Body of pancreas (tissue), 4 donors: ENCODE measurements at regions not wholly inside any gene's neighbourhood (a gene's known extent, or its start where the extent isn't known, plus 50 kb on each side); places are given as distances from the start of the nearest gene placed in this dataset.

Experiments used
- POLR2A ChIP-seq, 3 donors: fragments of 450-650 bp; IDR thresholded peaks; one replicate each; pipeline ENCODE4 v1.6.1; 2016; ENCODE audit warnings: antibody characterized with exemption in 3 of 3, mild to moderate bottlenecking in 2 of 3
- TF ChIP-seq, protein P1 (sequence below), 7 experiments: fragments of 450-650 bp in 4 of 7; fragments of 200-600 bp in 3 of 7; sonication (generic) in 3 of 7; IDR thresholded peaks; one replicate each; pipeline ENCODE4 v1.5.1; 2016 to 2019; ENCODE audit warnings: antibody characterized with exemption in 7 of 7

DNA sequence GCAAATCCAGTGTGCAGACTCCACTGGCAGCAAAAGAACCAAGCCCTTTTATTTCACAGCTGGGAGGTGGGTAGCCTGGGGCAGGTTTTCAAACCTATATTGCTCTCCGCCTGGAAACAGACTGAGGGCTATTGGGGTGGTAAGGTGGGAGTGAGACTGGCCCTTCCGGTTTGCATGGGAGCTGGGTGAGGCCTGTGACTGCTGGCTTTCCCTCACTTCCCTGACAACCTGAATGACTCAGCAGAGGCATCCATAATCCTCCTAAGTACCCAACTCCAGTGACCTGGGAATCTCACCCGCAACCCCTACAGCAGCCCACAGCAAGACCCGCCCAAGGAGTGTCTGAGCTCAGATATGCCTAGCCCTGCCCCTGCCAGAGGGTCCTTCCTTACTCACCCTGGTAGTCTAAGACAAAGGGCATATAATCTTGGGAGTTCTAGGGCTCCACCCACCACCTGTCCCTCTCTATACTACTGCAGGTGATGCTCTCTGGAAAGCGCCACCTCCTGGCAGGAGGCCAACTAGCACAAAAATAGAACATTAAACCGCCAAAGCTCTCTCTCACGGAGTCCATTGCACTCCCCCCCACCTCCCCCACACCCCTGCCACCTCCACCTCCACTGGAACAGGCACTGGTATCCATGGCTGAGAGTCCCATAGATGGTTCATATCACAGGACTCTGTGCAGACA, 602.0 kb upstream of the C16orf82 start:
- TF ChIP-seq, protein P1, sequence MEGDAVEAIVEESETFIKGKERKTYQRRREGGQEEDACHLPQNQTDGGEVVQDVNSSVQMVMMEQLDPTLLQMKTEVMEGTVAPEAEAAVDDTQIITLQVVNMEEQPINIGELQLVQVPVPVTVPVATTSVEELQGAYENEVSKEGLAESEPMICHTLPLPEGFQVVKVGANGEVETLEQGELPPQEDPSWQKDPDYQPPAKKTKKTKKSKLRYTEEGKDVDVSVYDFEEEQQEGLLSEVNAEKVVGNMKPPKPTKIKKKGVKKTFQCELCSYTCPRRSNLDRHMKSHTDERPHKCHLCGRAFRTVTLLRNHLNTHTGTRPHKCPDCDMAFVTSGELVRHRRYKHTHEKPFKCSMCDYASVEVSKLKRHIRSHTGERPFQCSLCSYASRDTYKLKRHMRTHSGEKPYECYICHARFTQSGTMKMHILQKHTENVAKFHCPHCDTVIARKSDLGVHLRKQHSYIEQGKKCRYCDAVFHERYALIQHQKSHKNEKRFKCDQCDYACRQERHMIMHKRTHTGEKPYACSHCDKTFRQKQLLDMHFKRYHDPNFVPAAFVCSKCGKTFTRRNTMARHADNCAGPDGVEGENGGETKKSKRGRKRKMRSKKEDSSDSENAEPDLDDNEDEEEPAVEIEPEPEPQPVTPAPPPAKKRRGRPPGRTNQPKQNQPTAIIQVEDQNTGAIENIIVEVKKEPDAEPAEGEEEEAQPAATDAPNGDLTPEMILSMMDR (IDR thresholded peaks at IDR 0.05): no peak
- TF ChIP-seq POLR2A (IDR thresholded peaks at IDR 0.05): no peak
